PC-9 (cell line): ENCODE measurements at regions not wholly inside any gene's neighbourhood (a gene's known extent, or its start where the extent isn't known, plus 50 kb on each side); places are given as distances from the start of the nearest gene placed in this dataset.

Experiments
- BruUV-seq: library from RNA; stranded (reverse); fragments of 400-500 nt; replicated peaks from 2 replicates; lab custom pipeline; 2021; lab: Mats Ljungman, UMichigan
- CTCF ChIA-PET: fragments of 300-600 bp; sonication (Branson Sonifier 250); formaldehyde crosslinking; loops from one replicate; lab custom pipeline; 2022; ENCODE audit warnings: antibody characterized with exemption; lab: Charles Lee
- POLR2A ChIA-PET: fragments of 300-600 bp; sonication (Branson Sonifier 250); formaldehyde crosslinking; loops from one replicate; lab custom pipeline; 2022; ENCODE audit warnings: antibody characterized with exemption; ENCODE audit not compliant: unreplicated experiment; lab: Charles Lee
- DNase-seq, 2 experiments: peaks; one replicate each; pipeline versions ENCODE4 v3.0.0 to v3.0.0-alpha.2; 2015 to 2022; ENCODE audit warnings: mixed read lengths in 1 of 2
- H2AFZ ChIP-seq: fragments of 200-600 bp; sonication (generic); 2 replicates; pipeline ENCODE4 v1.8.1; 2017; ENCODE audit warnings: antibody characterized with exemption
- H3F3A ChIP-seq: fragments of 200-600 bp; sonication (generic); 2 replicates; pipeline ENCODE4 v1.8.1; 2017; ENCODE audit warnings: antibody characterized with exemption, mild to moderate bottlenecking, low read depth; ENCODE audit not compliant: insufficient read depth
- H3K27ac ChIP-seq: fragments of 200-600 bp; sonication (generic); 2 replicates; pipeline ENCODE4 v1.6.1; 2016; ENCODE audit warnings: mixed run types
- H3K27me3 ChIP-seq: fragments of 200-600 bp; sonication (generic); 2 replicates; pipeline ENCODE4 v1.6.1; 2016; ENCODE audit warnings: low read depth, mixed run types; ENCODE audit not compliant: insufficient read depth
- H3K36me3 ChIP-seq: fragments of 200-600 bp; sonication (generic); 2 replicates; pipeline ENCODE4 v1.6.1; 2016; ENCODE audit warnings: low read depth, mixed run types
- H3K4me1 ChIP-seq: fragments of 200-600 bp; sonication (generic); replicated peaks from 2 replicates; pipeline ENCODE4 v1.6.1; 2016; ENCODE audit warnings: mixed run types; ENCODE audit not compliant: insufficient read depth
- H3K4me2 ChIP-seq: fragments of 200-600 bp; sonication (generic); 2 replicates; pipeline ENCODE4 v1.6.1; 2017; ENCODE audit warnings: mixed run types
- H3K4me3 ChIP-seq: fragments of 200-600 bp; sonication (generic); 2 replicates; pipeline ENCODE4 v1.6.1; 2016; ENCODE audit warnings: mixed run types
- H3K79me2 ChIP-seq: fragments of 200-600 bp; sonication (generic); 2 replicates; pipeline ENCODE4 v1.6.1; 2017; ENCODE audit warnings: low read depth, mixed run types
- H3K9me2 ChIP-seq: fragments of 200-600 bp; sonication (generic); 2 replicates; pipeline ENCODE4 v1.8.1; 2017; ENCODE audit warnings: mild to moderate bottlenecking; ENCODE audit not compliant: insufficient read depth
- H3K9me3 ChIP-seq: fragments of 200-600 bp; sonication (generic); 2 replicates; pipeline ENCODE4 v1.8.1; 2016; ENCODE audit warnings: low read depth; ENCODE audit not compliant: insufficient read depth
- H4K20me1 ChIP-seq: fragments of 200-600 bp; sonication (generic); 2 replicates; pipeline ENCODE4 v1.8.1; 2017; ENCODE audit not compliant: insufficient read depth
- EZH2 ChIP-seq: fragments of 200-600 bp; sonication (generic); IDR thresholded peaks from 2 replicates; pipeline ENCODE4 v1.8.0; 2017; ENCODE audit warnings: antibody characterized with exemption, low read depth
- intact Hi-C: fragments of 100-400 bp; cut with micrococcal nuclease; formaldehyde crosslinking; loops from one replicate; pipeline ENCODE4 v1.10.0; 2022; ENCODE audit not compliant: unreplicated experiment
- TF ChIP-seq, protein P1 (sequence below): fragments of 200-600 bp; sonication (generic); conservative IDR thresholded peaks from 2 replicates; pipeline ENCODE4 v1.6.1; 2017; ENCODE audit warnings: mixed run types, antibody characterized with exemption, mild to moderate bottlenecking, moderate library complexity

DNA sequence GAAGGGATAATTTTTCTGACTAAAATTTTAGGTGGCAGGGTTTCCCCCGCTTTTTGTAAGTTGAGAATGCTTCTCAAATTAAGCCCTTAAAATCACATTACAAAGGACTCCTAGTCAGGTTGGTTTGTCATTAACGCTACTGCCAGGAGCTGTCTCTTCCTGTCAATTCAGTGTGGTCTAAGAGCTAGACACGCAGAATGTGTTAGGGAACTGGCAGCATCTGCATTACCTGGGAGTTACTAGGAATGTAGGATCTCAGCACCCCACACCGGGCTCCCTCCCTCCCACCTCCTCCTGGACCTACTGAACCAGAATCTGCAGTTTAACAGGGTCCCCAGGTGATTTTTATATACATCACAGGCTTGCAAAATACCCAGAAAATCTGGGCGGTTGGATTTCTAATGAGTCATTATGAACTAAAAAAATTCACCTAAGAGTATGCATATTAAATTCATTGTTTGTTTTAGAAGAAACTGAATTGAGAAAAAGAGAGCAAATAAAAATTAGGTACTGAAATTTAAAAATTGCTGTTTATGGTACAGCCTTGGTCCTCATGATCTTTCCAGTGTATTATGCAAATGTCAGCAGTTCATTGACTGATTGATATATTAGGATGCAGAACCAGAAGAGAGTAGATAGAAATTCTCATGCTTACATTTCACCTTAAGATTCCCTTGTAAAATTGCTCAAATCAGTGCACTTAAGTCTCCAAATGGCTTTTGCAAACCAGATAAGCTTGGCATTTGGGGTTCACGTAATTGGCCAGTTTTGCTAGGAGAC, 130.9 kb upstream of the ITGA6 start:
- no peak overlapping the region for H3K4me2 ChIP-seq

DNA sequence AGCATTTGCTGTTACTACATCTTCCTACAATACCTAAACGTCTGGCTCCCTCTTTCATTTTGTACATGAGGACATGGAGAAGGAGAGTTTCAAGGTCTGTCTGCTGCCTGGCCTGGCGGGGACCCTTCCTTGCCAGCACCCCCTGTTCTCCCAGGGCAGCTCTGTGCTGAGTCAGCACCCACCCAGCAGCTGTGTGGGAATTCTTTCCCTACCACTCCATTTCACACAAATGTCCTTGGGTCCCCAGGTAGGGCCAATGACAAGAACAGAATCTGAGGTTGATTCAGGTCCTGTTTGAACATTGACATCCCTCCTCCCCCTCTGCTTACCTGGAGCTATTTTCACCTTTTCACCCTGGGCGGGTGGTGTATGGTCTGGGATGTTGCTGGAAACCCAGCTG, 129.9 kb upstream of the ITGA6 start:
- H3K79me2 ChIP-seq = no peaks in the 10 kb centered on the region
- ChIA-PET CTCF (no interaction called here), POLR2A (no interaction called here)
- H3F3A ChIP-seq = no peaks in the 10 kb centered on the region
- H3K9me3 ChIP-seq = no peaks in the 10 kb centered on the region
- no peak overlapping the region for H2AFZ ChIP-seq
- no peak overlapping the region for H3K4me3 ChIP-seq
- H3K27ac ChIP-seq = no peak overlapping the region
- H3K27me3 ChIP-seq = no peaks in the 10 kb centered on the region
- H3K4me2 ChIP-seq = no peak overlapping the region
- H4K20me1 ChIP-seq = no peaks in the 10 kb centered on the region
- no peaks in the 10 kb centered on the region for H3K9me2 ChIP-seq
- intact Hi-C loops = no loop called here
- no peak for DNase-seq
- no peak for TF ChIP-seq EZH2
- TF ChIP-seq, protein P1, sequence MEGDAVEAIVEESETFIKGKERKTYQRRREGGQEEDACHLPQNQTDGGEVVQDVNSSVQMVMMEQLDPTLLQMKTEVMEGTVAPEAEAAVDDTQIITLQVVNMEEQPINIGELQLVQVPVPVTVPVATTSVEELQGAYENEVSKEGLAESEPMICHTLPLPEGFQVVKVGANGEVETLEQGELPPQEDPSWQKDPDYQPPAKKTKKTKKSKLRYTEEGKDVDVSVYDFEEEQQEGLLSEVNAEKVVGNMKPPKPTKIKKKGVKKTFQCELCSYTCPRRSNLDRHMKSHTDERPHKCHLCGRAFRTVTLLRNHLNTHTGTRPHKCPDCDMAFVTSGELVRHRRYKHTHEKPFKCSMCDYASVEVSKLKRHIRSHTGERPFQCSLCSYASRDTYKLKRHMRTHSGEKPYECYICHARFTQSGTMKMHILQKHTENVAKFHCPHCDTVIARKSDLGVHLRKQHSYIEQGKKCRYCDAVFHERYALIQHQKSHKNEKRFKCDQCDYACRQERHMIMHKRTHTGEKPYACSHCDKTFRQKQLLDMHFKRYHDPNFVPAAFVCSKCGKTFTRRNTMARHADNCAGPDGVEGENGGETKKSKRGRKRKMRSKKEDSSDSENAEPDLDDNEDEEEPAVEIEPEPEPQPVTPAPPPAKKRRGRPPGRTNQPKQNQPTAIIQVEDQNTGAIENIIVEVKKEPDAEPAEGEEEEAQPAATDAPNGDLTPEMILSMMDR = no peak
- no TSS peak for BruUV-seq
- H3K36me3 ChIP-seq = no peaks in the 10 kb centered on the region
- H3K4me1 ChIP-seq = peaks cover 15% of the 10 kb centered on the region

More for the DNA sequence above, 130.9 kb upstream of the ITGA6 start:
- no peaks in the 10 kb centered on the region for H3K36me3 ChIP-seq
- no peak overlapping the region for H3K4me3 ChIP-seq
- intact Hi-C loops = no loop called here
- no peaks in the 10 kb centered on the region for H3K9me3 ChIP-seq
- TF ChIP-seq, protein P1 = no peak
- TF ChIP-seq EZH2 = no peak
- no TSS peak for BruUV-seq
- no peak overlapping the region for H3K27ac ChIP-seq
- H3F3A ChIP-seq = no peaks in the 10 kb centered on the region
- CTCF ChIA-PET = no interaction called here
- no peak overlapping the region for H2AFZ ChIP-seq
- H3K27me3 ChIP-seq = no peaks in the 10 kb centered on the region
- POLR2A ChIA-PET = interaction anchor here (0.5 to 0.6 kb wide), 2 partner anchors 17 to 74 kb away, joined by 3 to 5 read pairs; no protein-coding TSS in a partner anchor
- no peaks in the 10 kb centered on the region for H3K9me2 ChIP-seq
- H4K20me1 ChIP-seq = no peaks in the 10 kb centered on the region
- H3K4me1 ChIP-seq = peaks cover 15% of the 10 kb centered on the region
- H3K79me2 ChIP-seq = no peaks in the 10 kb centered on the region
- DNase-seq = peak in 1 of 2 experiments; percentile 39

DNA sequence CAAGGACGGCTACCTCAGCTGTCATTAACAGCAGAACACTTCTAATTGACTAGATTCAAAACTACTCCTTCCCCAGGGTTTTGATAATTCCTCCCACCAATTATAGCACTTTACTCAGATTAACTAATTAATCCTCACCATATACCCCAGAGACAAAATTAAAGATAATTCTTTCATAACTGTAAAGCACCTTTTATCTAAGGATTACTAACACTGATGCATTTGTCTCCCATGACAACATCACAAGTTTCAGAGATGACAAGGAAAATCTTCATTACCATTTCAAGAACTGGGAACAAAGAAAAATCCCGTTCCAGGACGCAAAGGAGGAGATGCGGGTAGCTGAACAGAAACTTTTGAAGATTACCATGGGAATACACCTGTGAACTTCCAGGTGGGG, 129.4 kb upstream of the ITGA6 start:
- Histone ChIP-seq H3K4me3 (no peak overlapping the region), H3K36me3 (no peaks in the 10 kb centered on the region), H3K79me2 (no peaks in the 10 kb centered on the region), H3K9me3 (no peaks in the 10 kb centered on the region; the same call in 1 of the 2 replicates), H3K9me2 (no peaks in the 10 kb centered on the region), H3K27ac (no peak overlapping the region), H4K20me1 (no peaks in the 10 kb centered on the region), H2AFZ (no peak overlapping the region), H3K4me1 (peaks cover 15% of the 10 kb centered on the region), H3K4me2 (no peak overlapping the region), H3F3A (no peaks in the 10 kb centered on the region), H3K27me3 (no peaks in the 10 kb centered on the region)
- TF ChIP-seq, protein P1 = no peak
- TF ChIP-seq EZH2 = no peak
- no TSS peak for BruUV-seq
- DNase-seq = no peak
- intact Hi-C loops = no loop called here
- ChIA-PET CTCF (no interaction called here), POLR2A (interaction anchor here (0.7 kb wide), 1 partner anchor 1046 kb away, joined by 5 read pairs; no protein-coding TSS in a partner anchor)
